GM04503 (cell line): ENCODE measurements at regions not wholly inside any gene's neighbourhood (a gene's known extent, or its start where the extent isn't known, plus 50 kb on each side); places are given as distances from the start of the nearest gene placed in this dataset.

Source experiments
- DNase-seq: peaks from one replicate; pipeline ENCODE4 v3.0.0-alpha.2; 2012; ENCODE audit warnings: low read depth

DNA sequence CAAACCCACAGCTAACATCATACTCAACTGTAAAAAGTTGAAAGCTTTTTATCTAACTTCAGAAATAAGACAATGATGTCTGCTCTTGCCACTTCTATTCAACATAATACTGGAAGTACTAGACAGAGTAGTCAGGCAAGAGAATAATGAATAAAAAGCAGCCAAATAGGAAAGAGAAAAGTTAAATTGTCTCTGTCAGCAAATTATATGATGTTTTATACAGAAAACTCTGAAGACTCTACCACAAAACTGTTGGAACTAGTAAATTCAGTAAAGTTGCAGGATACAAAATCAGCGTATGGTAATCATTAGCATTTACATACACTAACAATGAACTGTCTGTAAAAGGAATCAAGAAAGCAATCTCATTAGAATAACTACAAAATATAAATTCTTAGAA is 752.9 kb upstream of the CT83 start:
- DNase-seq: no peak

- DNase-seq: no peak
Measured at GRCh38 chrX:117196481-117196880, 733.7 kb upstream of the CT83 start.

- no peak for DNase-seq
Measured at GRCh38 chrX:117147249-117147648, 684.5 kb upstream of the CT83 start.

DNA sequence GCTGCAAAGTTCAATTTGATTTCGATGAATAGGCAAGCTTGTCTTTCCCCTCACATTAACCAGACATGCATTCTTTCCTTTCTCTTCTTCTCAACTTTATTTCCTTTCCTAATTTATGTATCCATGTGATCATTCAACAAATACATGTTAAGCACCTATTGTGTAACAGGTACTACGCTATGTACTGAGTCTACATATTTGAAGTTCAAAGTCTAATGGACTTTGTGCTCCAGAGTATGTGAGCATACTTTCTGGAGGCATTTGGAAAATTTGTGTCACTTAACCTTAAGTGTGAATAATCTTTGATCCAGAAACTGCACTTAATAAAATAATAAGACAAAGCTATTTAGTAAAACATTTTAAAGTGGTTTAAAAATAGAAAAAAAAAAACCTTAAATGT is 675.3 kb upstream of the CT83 start:
- DNase-seq: no peak

- no peak for DNase-seq
Measured at GRCh38 chrX:117134983-117135382, 672.2 kb upstream of the CT83 start.

GRCh38 chrX:117120700-117121099 is 657.9 kb upstream of the CT83 start:
- DNase-seq: no peak

DNA sequence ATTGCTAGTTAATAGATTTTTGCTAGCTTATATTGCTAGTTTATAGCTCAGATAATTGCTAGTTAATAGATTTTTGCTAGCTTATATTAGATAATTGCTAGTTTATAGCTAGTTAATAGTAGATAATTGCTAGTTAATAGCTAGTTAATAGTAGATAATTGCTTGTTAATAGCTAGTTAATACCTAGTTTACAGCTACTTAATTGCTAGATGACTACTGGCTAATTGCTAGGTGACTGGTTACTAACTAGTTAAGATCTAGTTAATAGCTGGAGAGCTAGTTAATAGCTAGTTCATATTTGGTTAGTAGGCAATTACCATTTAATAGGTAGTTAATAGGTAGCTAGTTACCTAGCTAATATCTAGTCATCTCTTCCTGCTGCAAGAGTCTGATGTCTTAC is 633.8 kb upstream of the CT83 start:
- DNase-seq: no peak

DNA sequence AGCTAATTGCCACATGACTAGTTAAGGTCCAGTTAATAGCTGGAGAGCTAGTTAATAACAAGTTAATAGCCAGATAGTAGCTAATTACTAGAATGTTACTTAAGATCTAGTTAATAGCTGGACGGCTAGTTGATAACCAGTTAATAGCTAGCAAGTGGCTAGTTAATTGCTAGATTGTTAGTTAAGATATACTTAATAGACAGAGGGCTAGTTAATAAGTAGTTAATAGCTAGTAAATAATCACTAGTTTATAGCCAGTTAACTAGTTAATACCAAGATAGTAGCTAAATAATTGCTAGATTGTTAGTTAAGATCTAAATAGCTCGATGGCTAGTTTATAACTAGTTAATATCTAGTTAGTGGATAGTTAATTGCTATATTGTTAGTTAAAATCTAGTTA is 632.6 kb upstream of the CT83 start:
- no peak for DNase-seq

- no peak for DNase-seq
Measured at GRCh38 chrX:117094149-117094548, 631.4 kb upstream of the CT83 start.

- no peak for DNase-seq
Measured at GRCh38 chrX:117093319-117093718, 630.5 kb upstream of the CT83 start.

- no peak for DNase-seq
Measured at GRCh38 chrX:117092641-117093040, 629.9 kb upstream of the CT83 start.

- DNase-seq: no peak
Measured at GRCh38 chrX:117063224-117063623, 600.4 kb upstream of the CT83 start.

DNA sequence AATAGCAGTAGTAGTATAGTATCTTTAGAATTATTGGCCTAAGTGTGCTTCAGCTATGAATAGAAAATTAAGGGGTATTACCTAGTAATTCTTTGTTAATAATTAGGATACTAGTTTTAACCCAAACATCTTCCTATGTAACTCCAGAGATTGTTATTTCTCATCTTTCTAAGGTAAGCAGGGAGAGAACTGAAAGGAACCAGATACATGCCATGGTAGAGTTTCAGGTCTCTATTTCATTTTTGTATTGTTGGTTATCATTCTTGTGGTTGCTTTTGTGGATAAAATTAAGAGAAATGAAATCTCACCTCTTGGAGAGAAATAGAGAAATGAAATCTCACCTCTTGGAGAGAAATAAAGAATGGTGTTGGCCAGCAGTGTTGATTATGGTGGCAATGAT is 597.1 kb upstream of the CT83 start:
- DNase-seq: no peak

- no peak for DNase-seq
Measured at GRCh38 chrX:117053260-117053659, 590.5 kb upstream of the CT83 start.

GRCh38 chrX:117038918-117039440 is 576.2 kb upstream of the CT83 start:
- DNase-seq: no peak

DNA sequence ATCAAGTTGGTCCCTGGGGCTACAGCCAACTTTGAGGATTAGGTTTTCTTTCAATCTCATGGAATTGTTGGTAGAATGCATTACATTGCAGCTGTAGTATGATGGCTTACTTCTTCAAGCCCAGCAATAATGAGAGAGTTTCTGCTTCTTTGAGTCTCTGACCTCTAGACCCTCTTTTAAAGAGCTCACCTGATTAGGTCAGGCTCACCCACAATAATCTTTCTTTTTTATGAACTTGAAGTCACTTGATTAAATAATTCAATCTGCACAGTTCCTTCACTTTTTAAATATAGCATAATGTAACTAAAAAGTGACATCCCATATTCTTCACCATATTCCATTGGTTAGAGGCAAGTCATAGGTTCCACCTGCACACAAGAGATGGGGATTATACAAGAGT is 547.5 kb upstream of the CT83 start:
- DNase-seq: no peak

GRCh38 chrX:117002981-117003380 is 540.2 kb upstream of the CT83 start:
- DNase-seq: no peak

- no peak for DNase-seq
Measured at GRCh38 chrX:116975517-116975916, 512.7 kb upstream of the CT83 start.

DNA sequence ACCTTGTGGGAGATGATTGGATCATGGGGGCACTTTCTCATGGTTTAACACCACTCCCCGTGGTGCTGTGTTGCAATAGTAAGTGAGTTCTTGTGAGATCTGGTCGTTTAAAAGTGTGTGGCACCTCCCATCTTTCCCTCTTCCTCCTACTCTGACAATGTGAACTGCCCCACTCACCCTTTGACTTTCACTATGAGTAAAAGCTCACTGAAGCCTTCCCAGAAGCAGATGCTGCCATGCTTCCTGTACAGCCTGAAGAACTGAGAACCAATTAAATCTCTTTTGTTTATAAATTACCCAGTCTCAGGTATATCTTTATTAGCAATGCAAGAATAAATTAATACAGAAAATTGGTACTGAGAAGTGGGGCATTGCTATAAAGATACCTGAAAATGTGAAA is 509.6 kb upstream of the CT83 start:
- DNase-seq: no peak

DNA sequence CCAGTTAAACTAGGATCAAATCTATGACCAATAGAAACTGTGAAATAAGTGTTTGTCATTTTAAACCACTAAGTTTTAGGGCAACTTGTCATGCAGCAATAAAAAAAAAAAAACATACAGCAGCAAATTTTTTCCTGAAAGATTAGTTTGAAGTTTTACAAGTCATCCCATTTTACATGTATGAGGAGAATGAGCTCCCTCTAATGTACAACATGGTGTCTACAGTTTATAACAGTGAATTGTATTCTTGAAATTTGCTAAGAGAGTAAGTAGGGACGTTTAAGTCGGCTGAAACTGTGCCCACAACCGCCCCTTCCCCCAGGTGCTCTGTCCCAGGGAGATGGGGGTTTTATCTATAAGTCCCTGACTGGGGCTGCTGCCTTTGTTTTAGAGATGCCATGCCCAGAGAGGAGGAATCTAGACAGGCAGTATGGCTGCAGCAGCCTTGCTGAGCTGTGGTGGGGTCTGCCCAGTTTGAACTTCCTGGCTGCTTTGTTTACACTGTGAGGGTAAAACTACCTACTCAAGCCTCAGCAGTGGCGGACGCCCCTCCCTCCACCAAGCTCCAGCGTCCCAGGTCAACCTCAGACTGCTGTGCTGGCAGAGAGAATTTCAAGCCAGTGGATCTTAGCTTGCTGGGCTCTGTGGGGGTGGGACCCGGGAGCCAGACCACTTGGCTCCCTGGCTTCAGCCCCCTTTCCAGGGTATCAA is 499.3 kb upstream of the CT83 start:
- peak; percentile 9 for DNase-seq

DNA sequence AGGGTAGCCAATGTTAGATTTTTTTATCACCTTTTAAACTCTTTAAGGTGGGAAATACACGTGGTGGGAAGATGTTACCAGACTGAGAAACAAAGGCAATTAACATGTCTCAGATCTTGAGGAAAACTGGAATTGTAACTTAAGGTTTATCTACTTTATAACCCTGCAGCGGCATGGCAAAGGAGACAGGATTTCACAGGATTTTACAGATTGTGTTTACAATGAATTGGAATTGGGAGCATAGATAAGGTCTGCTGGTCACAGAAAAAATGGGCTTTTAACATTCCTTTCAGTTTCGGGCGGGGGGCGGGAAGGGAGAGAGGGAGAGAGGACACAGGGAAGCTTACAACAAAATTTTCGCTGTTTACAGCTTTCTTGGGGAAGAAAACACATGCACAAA is 467.5 kb upstream of the CT83 start:
- DNase-seq: no peak

GRCh38 chrX:116897526-116897925 is 434.8 kb upstream of the CT83 start:
- DNase-seq: no peak

DNA sequence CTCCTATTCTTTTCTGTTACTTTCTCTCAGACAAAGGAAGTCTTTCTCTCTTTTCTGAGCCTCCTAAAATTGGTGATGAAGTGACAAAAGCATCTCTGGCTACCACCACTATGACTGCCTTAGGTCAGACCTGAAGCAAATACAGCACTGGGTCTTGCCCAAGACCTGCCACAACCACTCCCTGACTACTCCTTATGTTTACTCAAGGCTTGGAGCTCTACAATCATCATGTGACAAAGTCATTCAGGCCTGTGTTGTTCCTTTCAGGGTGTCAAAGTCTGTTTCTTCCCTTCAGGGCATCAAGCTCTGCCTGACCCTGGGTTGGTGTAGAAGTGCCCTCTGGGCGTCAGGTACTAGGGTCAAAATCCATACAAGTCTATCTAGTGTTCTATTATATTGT is 419.2 kb upstream of the CT83 start:
- DNase-seq: no peak

- peak; percentile 79 for DNase-seq
Measured at GRCh38 chrX:116873671-116874070, 410.9 kb upstream of the CT83 start.
